Calu3 (cell line): ENCODE measurements at regions not wholly inside any gene's neighbourhood (a gene's known extent, or its start where the extent isn't known, plus 50 kb on each side); places are given as distances from the start of the nearest gene placed in this dataset.

Source experiments
- BruUV-seq: library from RNA; stranded (reverse); fragments of 400-500 nt; replicated peaks from 2 replicates; lab custom pipeline; 2021; lab: Mats Ljungman, UMichigan
- CTCF ChIA-PET: fragments of 300-600 bp; sonication (Branson Sonifier 250); formaldehyde crosslinking; loops from one replicate; lab custom pipeline; 2022; ENCODE audit warnings: antibody characterized with exemption; lab: Charles Lee
- DNase-seq: peaks from one replicate; pipeline ENCODE4 v3.0.0; 2022
- H3K27ac Mint-ChIP-seq: one replicate; pipeline ENCODE4 v1.8.0; 2022; ENCODE audit warnings: mixed read lengths; ENCODE audit not compliant: unreplicated experiment
- H3K27me3 Mint-ChIP-seq: one replicate; pipeline ENCODE4 v1.8.0; 2022; ENCODE audit warnings: mixed read lengths; ENCODE audit not compliant: unreplicated experiment
- H3K36me3 Mint-ChIP-seq: one replicate; pipeline ENCODE4 v1.8.0; 2022; ENCODE audit warnings: mild to moderate bottlenecking, moderate library complexity, mixed read lengths; ENCODE audit not compliant: insufficient read depth, unreplicated experiment
- H3K4me1 Mint-ChIP-seq: one replicate; pipeline ENCODE4 v1.8.0; 2022; ENCODE audit warnings: mild to moderate bottlenecking, low read depth, mixed read lengths; ENCODE audit not compliant: unreplicated experiment
- H3K4me3 Mint-ChIP-seq: one replicate; pipeline ENCODE4 v1.8.0; 2022; ENCODE audit warnings: mild to moderate bottlenecking, low read depth, moderate library complexity, mixed read lengths; ENCODE audit not compliant: unreplicated experiment
- H3K9me3 Mint-ChIP-seq: one replicate; pipeline ENCODE4 v1.8.0; 2022; ENCODE audit warnings: low read depth, mixed read lengths; ENCODE audit not compliant: unreplicated experiment
- intact Hi-C: fragments of 100-400 bp; cut with micrococcal nuclease; formaldehyde crosslinking; loops from one replicate; pipeline ENCODE4 v1.10.0; 2022; ENCODE audit not compliant: unreplicated experiment
- TF ChIP-seq, protein P1 (sequence below): fragments of 200-600 bp; IDR thresholded peaks from one replicate; pipeline ENCODE4 v1.8.0; 2022; ENCODE audit warnings: antibody characterized with exemption; ENCODE audit not compliant: unreplicated experiment

DNA sequence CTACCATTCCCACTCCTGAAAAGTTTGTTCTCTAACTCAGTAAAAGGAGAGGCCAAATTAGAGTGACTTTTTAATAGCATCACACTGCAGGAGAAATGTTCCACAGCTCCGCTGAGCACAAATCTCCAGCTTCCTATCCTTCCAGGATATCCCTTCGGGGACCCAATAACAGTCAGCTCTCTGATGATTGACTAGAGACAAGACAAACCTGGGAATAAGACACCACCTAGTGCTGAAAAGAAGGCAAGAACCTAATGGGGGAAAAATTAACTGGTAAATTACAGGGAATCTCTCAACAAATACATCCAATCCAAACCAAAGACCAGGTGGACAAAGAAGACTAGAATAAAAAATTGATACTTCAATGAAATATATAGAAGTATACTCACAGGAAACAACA, 977.1 kb upstream of the SOX11 start:
- Mint-ChIP-seq H3K4me1 (no peaks in the 10 kb centered on the region), H3K27me3 (no peaks in the 10 kb centered on the region), H3K9me3 (peaks cover 15% of the 10 kb centered on the region), H3K27ac (no peak overlapping the region), H3K36me3 (no peaks in the 10 kb centered on the region), H3K4me3 (no peak overlapping the region)
- CTCF ChIA-PET: no interaction called here
- BruUV-seq: no TSS peak
- TF ChIP-seq, protein P1, sequence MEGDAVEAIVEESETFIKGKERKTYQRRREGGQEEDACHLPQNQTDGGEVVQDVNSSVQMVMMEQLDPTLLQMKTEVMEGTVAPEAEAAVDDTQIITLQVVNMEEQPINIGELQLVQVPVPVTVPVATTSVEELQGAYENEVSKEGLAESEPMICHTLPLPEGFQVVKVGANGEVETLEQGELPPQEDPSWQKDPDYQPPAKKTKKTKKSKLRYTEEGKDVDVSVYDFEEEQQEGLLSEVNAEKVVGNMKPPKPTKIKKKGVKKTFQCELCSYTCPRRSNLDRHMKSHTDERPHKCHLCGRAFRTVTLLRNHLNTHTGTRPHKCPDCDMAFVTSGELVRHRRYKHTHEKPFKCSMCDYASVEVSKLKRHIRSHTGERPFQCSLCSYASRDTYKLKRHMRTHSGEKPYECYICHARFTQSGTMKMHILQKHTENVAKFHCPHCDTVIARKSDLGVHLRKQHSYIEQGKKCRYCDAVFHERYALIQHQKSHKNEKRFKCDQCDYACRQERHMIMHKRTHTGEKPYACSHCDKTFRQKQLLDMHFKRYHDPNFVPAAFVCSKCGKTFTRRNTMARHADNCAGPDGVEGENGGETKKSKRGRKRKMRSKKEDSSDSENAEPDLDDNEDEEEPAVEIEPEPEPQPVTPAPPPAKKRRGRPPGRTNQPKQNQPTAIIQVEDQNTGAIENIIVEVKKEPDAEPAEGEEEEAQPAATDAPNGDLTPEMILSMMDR: no peak
- intact Hi-C loops: no loop called here
- DNase-seq: no peak

DNA sequence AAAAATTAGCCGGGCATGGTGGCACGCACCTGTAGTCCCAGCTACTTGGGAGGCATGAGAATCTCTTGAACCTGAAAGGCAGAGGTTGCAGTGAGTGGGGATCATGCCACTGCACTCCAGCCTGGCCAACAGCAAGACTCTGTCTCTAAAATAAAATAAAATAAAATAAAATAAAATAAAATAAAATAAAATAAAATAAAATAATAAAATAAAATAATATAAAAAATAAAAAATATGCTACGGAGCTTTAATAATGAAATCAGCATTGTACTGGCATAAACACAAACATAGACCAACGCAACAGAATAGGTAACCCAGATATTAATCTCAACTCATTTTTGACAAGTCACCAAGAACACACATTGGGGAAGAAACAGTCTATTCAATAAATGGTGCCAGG, 973.4 kb upstream of the SOX11 start:
- intact Hi-C loops: no loop called here
- H3K4me3 Mint-ChIP-seq: no peak overlapping the region
- CTCF ChIA-PET: no interaction called here
- no peaks in the 10 kb centered on the region for H3K4me1 Mint-ChIP-seq
- H3K9me3 Mint-ChIP-seq: peaks cover 13% of the 10 kb centered on the region
- no peak for DNase-seq
- no TSS peak for BruUV-seq
- no peaks in the 10 kb centered on the region for H3K36me3 Mint-ChIP-seq
- H3K27ac Mint-ChIP-seq: no peak overlapping the region
- no peaks in the 10 kb centered on the region for H3K27me3 Mint-ChIP-seq
- TF ChIP-seq, protein P1: no peak

DNA sequence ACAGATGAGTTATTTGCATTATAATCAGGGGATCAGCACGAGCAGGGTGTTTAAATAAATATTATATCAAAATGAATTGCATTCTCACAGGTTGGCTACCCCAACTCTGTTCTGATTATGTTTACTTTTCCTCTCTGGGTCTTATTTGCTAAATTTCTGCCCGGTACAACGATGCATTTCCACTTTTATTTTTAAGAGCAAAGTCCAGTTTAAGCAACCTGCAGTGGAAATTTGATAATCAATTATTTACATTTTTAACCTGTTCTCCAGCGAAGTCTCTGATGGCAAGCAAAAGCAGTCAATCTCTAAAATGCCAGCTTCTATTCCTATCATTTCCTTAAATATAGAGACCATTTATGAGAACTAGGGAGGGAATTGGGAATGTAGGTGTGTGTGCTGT, 966.6 kb upstream of the SOX11 start:
- intact Hi-C loops: no loop called here
- Mint-ChIP-seq H3K27ac (no peak overlapping the region), H3K4me3 (no peak overlapping the region), H3K27me3 (no peaks in the 10 kb centered on the region), H3K4me1 (no peaks in the 10 kb centered on the region), H3K9me3 (peaks cover 17% of the 10 kb centered on the region), H3K36me3 (no peaks in the 10 kb centered on the region)
- no TSS peak for BruUV-seq
- no peak for DNase-seq
- TF ChIP-seq, protein P1: no peak
- CTCF ChIA-PET: no interaction called here

DNA sequence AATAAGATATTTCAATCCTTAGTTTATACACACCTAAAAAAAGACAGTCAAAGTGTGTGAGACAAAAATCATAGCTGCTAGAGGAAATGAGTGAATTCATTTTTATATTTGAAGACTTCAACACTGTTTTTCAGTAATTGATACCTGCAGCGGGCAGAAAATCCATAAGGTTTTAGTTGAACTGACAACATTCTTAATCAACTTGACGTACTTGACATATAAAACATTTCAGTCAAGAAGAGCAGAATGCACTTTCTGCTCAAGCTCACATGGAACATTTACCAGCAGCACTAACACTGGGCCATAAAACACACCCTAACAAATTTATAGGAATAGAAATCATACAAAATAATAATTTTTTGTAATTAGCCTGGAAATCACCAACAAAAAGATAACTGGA, 959.6 kb upstream of the SOX11 start:
- TF ChIP-seq, protein P1: no peak
- DNase-seq: no peak
- no peaks in the 10 kb centered on the region for H3K36me3 Mint-ChIP-seq
- BruUV-seq: no TSS peak
- H3K4me1 Mint-ChIP-seq: no peaks in the 10 kb centered on the region
- H3K27me3 Mint-ChIP-seq: no peaks in the 10 kb centered on the region
- H3K4me3 Mint-ChIP-seq: no peak overlapping the region
- CTCF ChIA-PET: no interaction called here
- no peak overlapping the region for H3K27ac Mint-ChIP-seq
- intact Hi-C loops: loop anchor here (5.0 kb wide), 1 partner anchor 445 kb away; no protein-coding TSS in a partner anchor
- peaks cover 22% of the 10 kb centered on the region for H3K9me3 Mint-ChIP-seq
